T47D (cell line): ENCODE measurements at regions not wholly inside any gene's neighbourhood (a gene's known extent, or its start where the extent isn't known, plus 50 kb on each side); places are given as distances from the start of the nearest gene placed in this dataset.

Experiments used
- DNase-seq, 2 experiments: peaks; one replicate each; pipeline versions ENCODE4 v3.0.0 to v3.0.0-alpha.2; 2011 to 2012; ENCODE audit warnings: low read depth in 1 of 2, low spot score in 1 of 2
- JUND ChIP-seq: IDR thresholded peaks from 2 replicates; pipeline ENCODE4 v1.6.1; 2012; ENCODE audit warnings: low read depth
- in situ Hi-C: cut with HindIII; loops from 2 replicates; pipeline ENCODE4 v1.10.0; 2016; ENCODE audit warnings: low sequenced_read_pairs, low pct_unique_long_range_greater_than_20kb

GRCh38 chr20:52801628-52802006 lies 170.5 kb upstream of the TSHZ2 start:
- TF ChIP-seq JUND = no peak
- DNase-seq = no peak
- in situ Hi-C loops = no loop called here

- in situ Hi-C loops = no loop called here
- TF ChIP-seq JUND = no peak
- no peak for DNase-seq
Measured at GRCh38 chr20:52800734-52801627, 171.2 kb upstream of the TSHZ2 start.

GRCh38 chr20:52799130-52799529 lies 173.0 kb upstream of the TSHZ2 start:
- no peak for DNase-seq
- TF ChIP-seq JUND = no peak
- in situ Hi-C loops = no loop called here

- TF ChIP-seq JUND = no peak
- in situ Hi-C loops = no loop called here
- DNase-seq = no peak
Measured at GRCh38 chr20:52798124-52798523, 174.0 kb upstream of the TSHZ2 start.

- no peak for DNase-seq
- TF ChIP-seq JUND = no peak
- in situ Hi-C loops = no loop called here
Measured at GRCh38 chr20:52794853-52795252, 177.3 kb upstream of the TSHZ2 start.

GRCh38 chr20:52793339-52793963 lies 178.7 kb upstream of the TSHZ2 start:
- in situ Hi-C loops = no loop called here
- no peak for DNase-seq
- TF ChIP-seq JUND = no peak

GRCh38 chr20:52791091-52791490 lies 181.1 kb upstream of the TSHZ2 start:
- in situ Hi-C loops = no loop called here
- no peak for TF ChIP-seq JUND
- no peak for DNase-seq

GRCh38 chr20:52789716-52790115 lies 182.4 kb upstream of the TSHZ2 start:
- no peak for DNase-seq
- in situ Hi-C loops = no loop called here

GRCh38 chr20:52787962-52788361 lies 184.2 kb upstream of the TSHZ2 start:
- in situ Hi-C loops = no loop called here
- no peak for DNase-seq
- TF ChIP-seq JUND = no peak

More at GRCh38 chr20:52789716-52790115, 182.4 kb upstream of the TSHZ2 start:
- no peak for TF ChIP-seq JUND

- DNase-seq = no peak
- in situ Hi-C loops = no loop called here
- no peak for TF ChIP-seq JUND
Measured at GRCh38 chr20:52787216-52787615, 184.9 kb upstream of the TSHZ2 start.

- DNase-seq = no peak
- in situ Hi-C loops = no loop called here
- no peak for TF ChIP-seq JUND
Measured at GRCh38 chr20:52785679-52786078, 186.5 kb upstream of the TSHZ2 start.

- no peak for TF ChIP-seq JUND
- in situ Hi-C loops = no loop called here
- DNase-seq = no peak
Measured at GRCh38 chr20:52783769-52784168, 188.4 kb upstream of the TSHZ2 start.

- in situ Hi-C loops = no loop called here
- no peak for TF ChIP-seq JUND
- DNase-seq = no peak
Measured at GRCh38 chr20:52780462-52780861, 191.7 kb upstream of the TSHZ2 start.
